Kidney glomerular epithelial cell (primary cell): ENCODE measurements at regions not wholly inside any gene's neighbourhood (a gene's known extent, or its start where the extent isn't known, plus 50 kb on each side); places are given as distances from the start of the nearest gene placed in this dataset.
"Not testable (repeated sequence)": the region's sequence is repeated elsewhere in the genome, so short reads cannot be mapped to it uniquely, and the experiment has no call there.

Experiments
- DNase-seq: peaks from one replicate; lab custom pipeline; 2025; lab: John Stamatoyannopoulos, UW

DNA sequence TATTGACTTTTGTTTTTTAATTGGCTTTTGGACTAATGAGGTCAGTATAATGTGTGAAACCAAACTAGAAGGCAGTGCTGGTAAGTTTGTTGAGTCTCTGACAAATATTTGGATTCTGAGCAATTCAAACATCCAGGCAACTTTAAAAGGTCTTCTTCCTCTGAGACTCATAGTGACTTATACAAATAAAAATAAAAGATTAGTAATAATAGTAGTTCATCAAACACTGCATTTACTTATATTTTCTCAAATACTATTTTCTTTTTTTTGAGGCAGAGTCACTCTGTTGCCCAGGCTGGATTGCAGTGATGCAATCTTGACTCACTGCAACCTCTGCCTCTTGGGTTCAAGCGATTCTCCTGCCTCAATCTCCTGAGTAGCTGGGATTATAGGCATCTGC, 337.9 kb downstream of the DAD1 start:
- DNase-seq: no peak

DNA sequence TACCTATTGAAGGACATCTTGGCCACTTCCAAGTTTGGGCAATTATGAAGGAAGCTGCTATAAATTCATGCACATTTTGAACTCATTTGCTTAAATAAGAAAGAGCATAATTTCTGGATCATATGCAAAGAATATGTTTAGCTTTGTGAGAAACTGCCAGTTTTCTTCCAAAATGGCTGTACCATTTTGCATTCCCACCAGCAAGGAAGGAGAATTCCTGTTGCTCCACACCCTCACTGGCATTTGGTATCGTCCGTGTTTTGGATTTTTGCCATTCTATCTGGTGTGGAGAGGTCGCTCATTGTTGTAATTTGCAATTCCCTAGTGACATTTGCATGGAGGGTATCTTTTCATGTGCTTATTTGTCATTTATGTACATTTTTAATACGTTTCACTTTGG, 339.3 kb downstream of the DAD1 start:
- no peak for DNase-seq

DNA sequence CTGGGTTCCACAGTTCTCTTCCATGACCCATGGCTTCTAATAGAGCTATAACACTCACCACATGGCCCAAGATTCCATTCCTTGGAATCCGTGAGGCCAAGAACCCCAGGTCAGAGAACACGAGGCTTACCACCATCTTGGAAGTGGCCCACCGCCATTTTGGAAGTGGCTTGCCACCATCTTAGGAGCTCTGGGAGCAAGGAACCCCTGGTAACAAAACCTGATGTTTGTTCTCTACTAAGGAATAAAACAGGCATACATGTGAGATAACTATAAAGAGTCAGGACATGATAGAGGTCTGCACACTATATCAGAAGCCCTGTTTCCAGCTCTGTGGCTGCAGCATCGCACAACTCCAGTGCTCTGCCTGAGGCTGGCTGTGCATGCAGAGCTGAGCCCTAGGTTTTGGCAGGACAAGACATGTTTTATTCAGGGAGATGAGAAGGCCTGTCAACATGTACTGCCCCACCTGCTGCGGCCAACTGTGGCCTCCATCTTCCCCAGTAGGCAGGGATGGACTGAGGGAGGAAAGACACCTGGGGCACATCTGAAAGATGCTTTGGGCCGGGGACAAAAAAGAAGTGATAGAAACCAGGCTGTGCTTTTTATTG, 344.9 kb downstream of the DAD1 start:
- no peak for DNase-seq

DNA sequence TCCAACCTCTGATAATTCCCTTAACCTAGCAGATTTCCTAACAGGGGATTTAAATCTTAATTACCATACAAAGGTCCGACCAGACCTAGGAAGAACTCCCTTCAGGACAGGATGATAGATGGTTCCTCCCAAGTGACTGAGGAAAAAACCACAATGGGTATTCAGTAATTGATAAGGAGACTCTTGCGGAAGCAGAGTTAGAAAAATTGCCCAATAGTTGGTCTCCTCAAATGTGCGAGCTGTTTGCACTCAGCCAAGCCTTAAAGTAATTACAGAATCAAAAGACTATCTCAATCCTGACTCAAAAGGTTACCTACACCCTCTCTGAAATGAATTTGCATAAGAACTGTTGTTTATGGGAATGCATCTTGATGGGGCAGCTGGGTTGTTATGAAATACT, 350.7 kb downstream of the DAD1 start:
- DNase-seq: not testable (repeated sequence)

GRCh38 chr14:22233377-22233776, 355.6 kb downstream of the DAD1 start:
- no peak for DNase-seq

GRCh38 chr14:22232933-22233332, 356.1 kb downstream of the DAD1 start:
- DNase-seq: no peak

DNA sequence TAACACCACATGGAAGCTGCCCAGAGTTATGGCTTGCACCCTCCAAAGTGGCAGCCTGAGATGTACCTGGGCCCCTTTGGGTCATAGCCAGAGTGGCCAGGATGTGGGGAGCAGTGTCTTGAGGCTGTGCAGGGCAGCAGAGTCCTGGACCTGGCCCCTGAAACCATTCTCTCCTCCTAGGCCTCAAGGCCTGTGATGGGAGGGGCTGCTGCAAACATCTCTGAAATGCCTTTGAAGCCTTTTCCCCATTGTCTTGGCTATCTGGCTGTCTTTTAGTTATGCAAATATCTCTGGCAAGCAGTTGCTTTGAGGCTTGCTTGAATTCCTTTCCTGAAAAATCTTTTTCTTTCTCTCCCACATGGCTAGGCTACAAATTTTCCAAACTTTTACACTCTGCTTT, 356.5 kb downstream of the DAD1 start:
- DNase-seq: no peak

DNA sequence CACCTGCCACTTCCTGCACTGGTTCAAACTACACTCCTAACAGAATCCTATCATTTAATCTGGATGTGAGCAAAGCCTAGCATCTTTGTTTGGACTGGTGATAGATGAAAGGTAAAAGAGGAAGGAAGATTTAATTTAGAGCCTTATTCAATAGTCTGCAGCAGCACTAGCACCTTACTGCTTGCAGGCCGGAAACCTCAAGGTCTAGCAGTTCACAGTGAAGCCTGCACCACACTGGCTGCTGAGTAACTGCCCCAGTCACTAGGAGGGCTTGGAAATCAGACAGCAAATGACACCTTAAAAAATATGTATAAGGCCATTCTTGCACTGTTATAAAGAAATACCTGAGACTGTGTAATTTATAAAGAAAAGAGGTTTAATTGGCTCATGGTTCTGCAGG, 358.0 kb downstream of the DAD1 start:
- DNase-seq: no peak

DNA sequence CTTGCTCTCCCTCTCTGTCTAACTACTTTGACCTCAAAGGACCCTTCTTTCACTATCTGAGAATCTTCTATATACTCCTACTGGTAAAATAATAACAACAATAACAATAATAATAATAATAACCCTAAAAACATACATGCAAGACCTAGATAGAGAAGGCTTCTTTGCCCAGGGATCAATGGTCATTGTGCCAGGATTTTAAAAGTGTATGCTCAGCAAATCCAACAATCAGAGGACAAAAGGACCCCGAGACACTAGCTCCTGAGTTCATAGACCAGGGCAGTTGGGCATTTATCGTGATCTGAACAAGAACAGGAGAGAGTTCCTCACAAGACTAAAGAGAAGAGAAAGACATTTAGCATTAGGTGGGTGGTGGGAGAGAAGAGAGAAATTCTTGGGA, 358.5 kb downstream of the DAD1 start:
- DNase-seq: no peak

DNA sequence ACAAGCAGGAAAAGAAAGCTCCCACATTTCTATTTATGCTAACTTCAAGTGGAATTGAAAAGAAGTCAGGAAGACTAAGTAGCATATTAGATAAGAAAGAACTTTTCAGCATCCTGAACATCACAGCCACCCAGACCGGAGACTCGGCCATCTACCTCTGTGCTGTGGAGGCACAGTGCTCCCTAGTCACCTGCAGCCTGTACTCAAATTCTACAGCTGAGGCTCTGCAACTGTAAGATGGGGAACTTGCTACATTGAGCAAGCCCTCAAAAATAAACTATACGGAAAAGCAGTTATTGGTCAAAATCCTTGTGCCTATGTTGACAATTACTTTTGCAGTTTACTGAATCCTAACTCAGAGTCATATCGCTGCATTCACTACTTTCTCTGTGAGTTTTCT, 361.9 kb downstream of the DAD1 start:
- no peak for DNase-seq

DNA sequence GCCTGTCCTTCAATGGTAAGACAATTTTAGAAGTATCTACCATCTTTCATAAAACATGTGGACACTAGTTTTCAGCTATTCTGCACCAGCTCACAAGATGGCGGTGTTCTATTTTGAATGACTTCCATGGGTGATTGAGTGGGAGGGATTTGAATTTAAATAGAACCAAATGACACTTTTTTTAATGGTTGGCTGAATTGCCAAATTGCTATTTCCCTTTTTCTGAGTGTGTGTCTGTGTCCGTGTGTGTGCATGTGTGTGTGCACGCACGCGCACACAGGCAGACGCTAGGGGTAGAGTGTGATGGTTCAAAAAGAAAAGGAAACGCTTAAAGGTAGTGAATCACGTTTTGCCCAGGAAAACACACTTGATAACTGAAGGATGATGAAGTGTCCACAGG, 362.6 kb downstream of the DAD1 start:
- peak; percentile 32 for DNase-seq

- DNase-seq: peak; percentile 9
Measured at GRCh38 chr14:22225516-22226140, 363.4 kb downstream of the DAD1 start.

- DNase-seq: peak; percentile 14
Measured at GRCh38 chr14:22221508-22221907, 367.5 kb downstream of the DAD1 start.

- peak; percentile 26 for DNase-seq
Measured at GRCh38 chr14:22220427-22220826, 368.6 kb downstream of the DAD1 start.

DNA sequence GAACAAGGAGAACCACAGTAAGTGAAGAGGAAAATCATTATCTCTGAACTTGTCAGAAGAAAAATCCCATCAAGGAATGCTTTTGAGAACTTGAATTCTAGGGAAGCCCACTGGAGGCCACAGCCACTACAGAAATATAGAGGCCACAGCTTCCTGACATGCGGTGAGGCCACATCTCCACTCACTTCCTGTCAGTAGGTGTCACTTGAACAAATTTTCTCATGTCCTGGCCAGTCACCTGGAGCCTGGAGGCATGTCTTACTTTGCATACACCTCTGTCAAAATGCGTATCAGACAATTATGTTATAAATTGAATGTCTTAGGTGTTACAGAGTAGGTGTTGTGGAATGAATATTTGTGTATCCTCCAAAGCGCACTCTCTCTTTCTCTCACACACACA, 370.3 kb downstream of the DAD1 start:
- no peak for DNase-seq

DNA sequence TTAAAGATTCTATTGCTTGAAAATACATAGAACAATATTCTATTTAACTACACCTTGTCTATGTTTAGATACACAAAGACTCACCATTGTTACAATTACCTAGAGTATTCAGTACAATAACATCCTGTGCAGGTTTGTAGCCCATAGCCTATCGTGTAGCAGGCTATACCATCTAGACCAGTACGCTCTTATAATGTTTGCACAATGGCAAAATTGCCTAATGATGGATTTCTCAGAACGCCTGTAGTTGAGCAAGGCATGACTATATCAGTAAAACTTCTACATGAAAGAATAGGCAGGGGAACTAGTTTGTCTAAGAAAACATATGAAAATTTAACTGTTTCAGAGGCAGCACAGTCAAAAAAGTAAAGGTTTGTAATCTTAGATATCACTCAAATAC, 375.9 kb downstream of the DAD1 start:
- DNase-seq: no peak

GRCh38 chr14:22210906-22211305, 378.1 kb downstream of the DAD1 start:
- DNase-seq: no peak

DNA sequence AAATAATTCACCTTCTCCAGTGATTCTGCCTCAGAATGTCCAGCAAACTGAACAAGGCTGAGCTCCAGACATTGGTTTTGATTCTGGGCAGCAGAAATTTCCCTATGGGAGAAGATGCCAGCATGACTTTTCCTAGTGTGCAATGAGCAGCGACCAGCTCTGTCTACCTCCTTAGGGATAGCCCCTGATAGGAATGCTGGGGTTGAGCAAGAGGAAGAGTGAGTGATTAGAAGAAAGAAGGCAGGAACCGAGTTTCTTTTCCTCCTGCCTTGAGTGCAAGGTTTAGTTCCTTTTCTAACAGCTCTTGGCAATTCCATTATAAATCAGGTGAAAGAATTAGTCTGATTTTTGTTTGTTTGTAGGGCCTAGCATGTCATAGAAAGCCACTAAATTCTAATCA, 379.0 kb downstream of the DAD1 start:
- no peak for DNase-seq

GRCh38 chr14:22203036-22203435, 386.0 kb downstream of the DAD1 start:
- DNase-seq: no peak

DNA sequence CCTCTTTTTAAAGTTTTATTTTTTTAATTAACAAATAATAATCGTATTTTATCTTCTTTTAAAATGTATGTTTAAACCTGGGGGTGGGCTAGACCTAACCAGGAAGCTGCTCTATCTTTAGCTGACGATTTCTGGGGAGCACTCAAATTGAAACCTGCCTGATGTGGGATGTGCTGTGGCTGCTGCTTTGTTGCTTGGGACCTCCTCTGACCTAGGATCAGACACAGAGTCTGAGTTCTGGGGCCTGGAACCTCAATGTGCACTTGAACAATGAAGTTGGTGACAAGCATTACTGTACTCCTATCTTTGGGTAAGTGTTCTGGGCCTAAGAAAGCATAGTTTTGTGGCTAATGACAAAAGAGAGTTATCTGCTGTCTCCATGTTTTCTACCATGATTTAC, 386.7 kb downstream of the DAD1 start:
- no peak for DNase-seq

- DNase-seq: peak; percentile 40
Measured at GRCh38 chr14:22200977-22201605, 387.9 kb downstream of the DAD1 start.

DNA sequence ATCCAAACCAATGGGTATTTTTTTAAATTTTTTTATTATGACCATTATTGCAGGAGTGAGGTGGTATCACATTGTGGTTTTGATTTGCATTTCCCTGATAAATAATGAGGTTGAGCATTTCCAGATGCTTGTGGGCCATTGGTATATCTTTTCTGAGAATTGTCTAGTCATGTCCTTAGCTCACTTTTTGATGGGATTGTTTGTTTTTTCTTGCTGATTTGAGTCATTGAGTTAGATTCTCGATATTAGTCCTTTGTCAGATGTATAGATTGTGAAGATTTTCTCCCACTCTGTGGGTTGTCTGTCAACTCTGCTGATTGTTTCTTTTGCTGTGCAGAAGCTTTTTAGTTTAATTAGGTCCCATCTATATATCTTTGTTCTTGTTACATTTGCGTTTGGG, 388.9 kb downstream of the DAD1 start:
- not testable (repeated sequence) for DNase-seq

DNA sequence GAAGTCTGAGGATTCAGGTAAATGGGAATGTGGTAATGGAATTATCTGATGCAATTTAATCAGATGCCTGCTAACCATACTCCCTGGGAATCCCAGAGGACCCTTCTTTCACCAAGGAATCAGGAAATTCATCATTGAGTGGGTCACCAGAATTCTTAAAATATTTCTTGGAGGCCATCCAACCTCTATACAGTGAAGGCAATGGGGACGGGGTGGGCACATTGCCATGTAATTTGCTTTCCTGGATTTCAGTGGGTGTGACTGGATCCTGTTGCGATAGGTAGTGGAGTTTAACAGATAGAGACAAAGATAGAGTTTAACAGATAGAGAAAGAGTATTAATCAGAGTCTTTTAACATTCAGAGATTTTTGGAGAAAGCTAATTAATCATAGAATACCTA, 394.4 kb downstream of the DAD1 start:
- no peak for DNase-seq
